ENCODE measurements at regions not wholly inside any gene's neighbourhood (a gene's known extent, or its start where the extent isn't known, plus 50 kb on each side); places are given as distances from the start of the nearest gene placed in this dataset.

GRCh38 chr9:107064378-107064777 lies 201.4 kb downstream of the ZNF462 start:
- no peak for DNase-seq

GRCh38 chr9:107065549-107065948 lies 202.6 kb downstream of the ZNF462 start:
- no peak for DNase-seq

GRCh38 chr9:107067739-107068416 lies 204.9 kb downstream of the ZNF462 start:
- DNase-seq = no peak

GRCh38 chr9:107068581-107068980 lies 205.6 kb downstream of the ZNF462 start:
- DNase-seq = no peak

GRCh38 chr9:107070586-107070985 lies 207.6 kb downstream of the ZNF462 start:
- no peak for DNase-seq

- DNase-seq = no peak
Observed at GRCh38 chr9:107078061-107078460, 205.0 kb upstream of the RAD23B start.

- no peak for DNase-seq
Observed at GRCh38 chr9:107079589-107079988, 203.5 kb upstream of the RAD23B start.

GRCh38 chr9:107080130-107080529 lies 202.9 kb upstream of the RAD23B start:
- DNase-seq = no peak

GRCh38 chr9:107086460-107086859 lies 196.6 kb upstream of the RAD23B start:
- no peak for DNase-seq

- no peak for DNase-seq
Observed at GRCh38 chr9:107087222-107087621, 195.9 kb upstream of the RAD23B start.

- no peak for DNase-seq
Observed at GRCh38 chr9:107090218-107090617, 192.9 kb upstream of the RAD23B start.

- DNase-seq = no peak
Observed at GRCh38 chr9:107093365-107094060, 189.6 kb upstream of the RAD23B start.

- no peak for DNase-seq
Observed at GRCh38 chr9:107094370-107094769, 188.7 kb upstream of the RAD23B start.

- no peak for DNase-seq
Observed at GRCh38 chr9:107100591-107100990, 182.5 kb upstream of the RAD23B start.

GRCh38 chr9:107102011-107102410 lies 181.1 kb upstream of the RAD23B start:
- no peak for DNase-seq

- no peak for DNase-seq
Observed at GRCh38 chr9:107103621-107104020, 179.5 kb upstream of the RAD23B start.

GRCh38 chr9:107105784-107106183 lies 177.3 kb upstream of the RAD23B start:
- DNase-seq = no peak

- no peak for DNase-seq
Observed at GRCh38 chr9:107106416-107106815, 176.7 kb upstream of the RAD23B start.

GRCh38 chr9:107108342-107109130 lies 174.5 kb upstream of the RAD23B start:
- no peak for DNase-seq

GRCh38 chr9:107109324-107109723 lies 173.8 kb upstream of the RAD23B start:
- DNase-seq = no peak

GRCh38 chr9:107110153-107110552 lies 172.9 kb upstream of the RAD23B start:
- DNase-seq = no peak

- DNase-seq = no peak
Observed at GRCh38 chr9:107112707-107113243, 170.3 kb upstream of the RAD23B start.

- DNase-seq = no peak
Observed at GRCh38 chr9:107118863-107119624, 164.0 kb upstream of the RAD23B start.
